Astrocyte (in vitro differentiated cells and primary cell): ENCODE measurements at regions not wholly inside any gene's neighbourhood (a gene's known extent, or its start where the extent isn't known, plus 50 kb on each side); places are given as distances from the start of the nearest gene placed in this dataset.

ENCODE experiments used
- DNase-seq: peaks from one replicate; pipeline ENCODE4 v3.0.0-alpha.2; 2010; ENCODE audit warnings: low read depth
- FAIRE-seq: peaks from 2 replicates; lab custom pipeline; 2011; peaks lifted over from hg19 to GRCh38; lab: Jason Lieb, UNC
- H2AFZ ChIP-seq: 2 replicates; pipeline ENCODE4 v1.6.0; 2012; ENCODE audit warnings: low read depth, low read length, inconsistent platforms
- H3K27ac ChIP-seq: 2 replicates; pipeline ENCODE4 v1.5.1; 2011; ENCODE audit warnings: low read depth, low read length, inconsistent platforms
- H3K27me3 ChIP-seq: 2 replicates; pipeline ENCODE4 v1.6.0; 2011; ENCODE audit warnings: low read length, inconsistent platforms; ENCODE audit not compliant: insufficient read depth
- H3K36me3 ChIP-seq: 2 replicates; pipeline ENCODE4 v1.5.1; 2011; ENCODE audit warnings: low read length, inconsistent platforms; ENCODE audit not compliant: insufficient read depth
- H3K4me1 ChIP-seq: 2 replicates; pipeline ENCODE4 v1.5.1; 2011; ENCODE audit warnings: low read length, inconsistent platforms; ENCODE audit not compliant: insufficient read depth
- H3K4me2 ChIP-seq: 2 replicates; pipeline ENCODE4 v1.6.0; 2012; ENCODE audit warnings: low read length, inconsistent platforms
- H3K4me3 ChIP-seq: 2 replicates; pipeline ENCODE4 v1.5.1; 2011; ENCODE audit warnings: low read depth, mild to moderate bottlenecking, low read length, inconsistent platforms; ENCODE audit not compliant: insufficient read depth
- H3K79me2 ChIP-seq: 2 replicates; pipeline ENCODE4 v1.6.0; 2012; ENCODE audit warnings: mild to moderate bottlenecking, low read length, inconsistent platforms; ENCODE audit not compliant: insufficient read depth
- H3K9ac ChIP-seq: 2 replicates; pipeline ENCODE4 v1.6.0; 2012; ENCODE audit warnings: mild to moderate bottlenecking, low read length, inconsistent platforms
- H3K9me3 ChIP-seq: 2 replicates; pipeline ENCODE4 v1.5.1; 2012; ENCODE audit warnings: low read depth, mild to moderate bottlenecking, low read length, inconsistent platforms; ENCODE audit not compliant: insufficient read depth
- H4K20me1 ChIP-seq: 2 replicates; pipeline ENCODE4 v1.6.0; 2012; ENCODE audit warnings: low read length, inconsistent platforms; ENCODE audit not compliant: insufficient read depth
- H3K27ac Mint-ChIP-seq: one replicate; pipeline ENCODE4 v1.8.0; 2021; ENCODE audit warnings: mild to moderate bottlenecking, mixed read lengths; ENCODE audit not compliant: unreplicated experiment
- H3K27me3 Mint-ChIP-seq: one replicate; pipeline ENCODE4 v1.8.0; 2021; ENCODE audit warnings: low read depth, mixed read lengths; ENCODE audit not compliant: unreplicated experiment
- H3K36me3 Mint-ChIP-seq: one replicate; pipeline ENCODE4 v1.8.0; 2021; ENCODE audit warnings: low read depth, mixed read lengths; ENCODE audit not compliant: unreplicated experiment
- H3K4me1 Mint-ChIP-seq: one replicate; pipeline ENCODE4 v1.8.0; 2021; ENCODE audit warnings: low read depth, mixed read lengths; ENCODE audit not compliant: unreplicated experiment
- H3K4me3 Mint-ChIP-seq: one replicate; pipeline ENCODE4 v1.8.0; 2021; ENCODE audit warnings: mild to moderate bottlenecking, moderate library complexity, mixed read lengths; ENCODE audit not compliant: unreplicated experiment
- H3K9me3 Mint-ChIP-seq: one replicate; pipeline ENCODE4 v1.8.0; 2021; ENCODE audit warnings: mild to moderate bottlenecking, mixed read lengths; ENCODE audit not compliant: unreplicated experiment
- EZH2 ChIP-seq: IDR thresholded peaks from 2 replicates; pipeline ENCODE4 v1.6.1; 2012; ENCODE audit warnings: mild to moderate bottlenecking, low read length, inconsistent platforms; ENCODE audit not compliant: insufficient read depth
- TF ChIP-seq, protein P1 (sequence below): IDR thresholded peaks from 2 replicates; pipeline ENCODE4 v1.5.1; 2011; ENCODE audit warnings: low read depth, mild to moderate bottlenecking, inconsistent platforms, low read length, moderate library complexity; ENCODE audit not compliant: insufficient read depth

- H2AFZ ChIP-seq = no peak overlapping the region
- H3K36me3 Mint-ChIP-seq = no peaks in the 10 kb centered on the region
- no peak overlapping the region for H3K4me3 Mint-ChIP-seq
- H3K4me2 ChIP-seq = no peak overlapping the region
- no peaks in the 10 kb centered on the region for H3K36me3 ChIP-seq
- no peaks in the 10 kb centered on the region for H3K9me3 ChIP-seq
- H3K27me3 Mint-ChIP-seq = peaks cover 67% of the 10 kb centered on the region
- H4K20me1 ChIP-seq = no peaks in the 10 kb centered on the region
- FAIRE-seq (no peak), DNase-seq (no peak)
- H3K9ac ChIP-seq = no peak overlapping the region
- no peaks in the 10 kb centered on the region for H3K27me3 ChIP-seq
- no peaks in the 10 kb centered on the region for H3K9me3 Mint-ChIP-seq
- TF ChIP-seq, protein P1, sequence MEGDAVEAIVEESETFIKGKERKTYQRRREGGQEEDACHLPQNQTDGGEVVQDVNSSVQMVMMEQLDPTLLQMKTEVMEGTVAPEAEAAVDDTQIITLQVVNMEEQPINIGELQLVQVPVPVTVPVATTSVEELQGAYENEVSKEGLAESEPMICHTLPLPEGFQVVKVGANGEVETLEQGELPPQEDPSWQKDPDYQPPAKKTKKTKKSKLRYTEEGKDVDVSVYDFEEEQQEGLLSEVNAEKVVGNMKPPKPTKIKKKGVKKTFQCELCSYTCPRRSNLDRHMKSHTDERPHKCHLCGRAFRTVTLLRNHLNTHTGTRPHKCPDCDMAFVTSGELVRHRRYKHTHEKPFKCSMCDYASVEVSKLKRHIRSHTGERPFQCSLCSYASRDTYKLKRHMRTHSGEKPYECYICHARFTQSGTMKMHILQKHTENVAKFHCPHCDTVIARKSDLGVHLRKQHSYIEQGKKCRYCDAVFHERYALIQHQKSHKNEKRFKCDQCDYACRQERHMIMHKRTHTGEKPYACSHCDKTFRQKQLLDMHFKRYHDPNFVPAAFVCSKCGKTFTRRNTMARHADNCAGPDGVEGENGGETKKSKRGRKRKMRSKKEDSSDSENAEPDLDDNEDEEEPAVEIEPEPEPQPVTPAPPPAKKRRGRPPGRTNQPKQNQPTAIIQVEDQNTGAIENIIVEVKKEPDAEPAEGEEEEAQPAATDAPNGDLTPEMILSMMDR = no peak
- no peak for TF ChIP-seq EZH2
- no peak overlapping the region for H3K4me3 ChIP-seq
- no peak overlapping the region for H3K27ac ChIP-seq
- H3K4me1 Mint-ChIP-seq = no peaks in the 10 kb centered on the region
- no peaks in the 10 kb centered on the region for H3K4me1 ChIP-seq
- H3K79me2 ChIP-seq = no peaks in the 10 kb centered on the region
- H3K27ac Mint-ChIP-seq = no peak overlapping the region
Observed at GRCh38 chr9:135303280-135303647, 176.3 kb upstream of the PPP1R26 start.

GRCh38 chr9:135303865-135304499 is 175.6 kb upstream of the PPP1R26 start:
- Mint-ChIP-seq H3K27ac (no peak overlapping the region), H3K4me1 (no peaks in the 10 kb centered on the region), H3K9me3 (no peaks in the 10 kb centered on the region), H3K27me3 (peaks cover 62% of the 10 kb centered on the region), H3K36me3 (no peaks in the 10 kb centered on the region), H3K4me3 (no peak overlapping the region)
- no peaks in the 10 kb centered on the region for H4K20me1 ChIP-seq
- no peaks in the 10 kb centered on the region for H3K9me3 ChIP-seq
- H3K4me2 ChIP-seq = no peak overlapping the region
- no peaks in the 10 kb centered on the region for H3K27me3 ChIP-seq
- no peak overlapping the region for H3K9ac ChIP-seq
- no peak for DNase-seq
- H3K79me2 ChIP-seq = no peaks in the 10 kb centered on the region
- H3K4me3 ChIP-seq = no peak overlapping the region
- H3K36me3 ChIP-seq = no peaks in the 10 kb centered on the region
- FAIRE-seq = no peak
- H3K27ac ChIP-seq = no peak overlapping the region
- no peaks in the 10 kb centered on the region for H3K4me1 ChIP-seq
- TF ChIP-seq, protein P1 = no peak
- no peak for TF ChIP-seq EZH2
- H2AFZ ChIP-seq = no peak overlapping the region

DNA sequence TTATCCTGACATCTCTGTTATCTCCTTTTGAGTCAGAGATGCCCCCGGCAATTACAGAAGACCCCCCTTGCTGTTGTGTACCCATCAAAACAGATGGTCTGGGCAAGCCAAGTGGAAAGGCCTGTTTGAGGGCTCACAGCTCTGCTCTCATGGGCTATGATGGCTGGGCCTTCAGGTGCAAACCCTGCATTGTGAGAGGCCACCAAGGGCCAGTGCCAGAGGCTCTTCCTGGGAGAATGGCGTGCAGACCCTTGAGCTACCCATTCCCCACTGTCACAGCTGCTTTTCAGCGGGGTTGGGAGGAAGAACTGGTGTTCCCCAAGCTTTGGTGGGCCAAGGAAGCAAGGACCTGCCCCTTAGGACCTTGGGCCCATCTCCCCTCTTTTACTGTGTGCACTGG is 174.7 kb upstream of the PPP1R26 start:
- H2AFZ ChIP-seq = no peak overlapping the region
- H3K4me3 ChIP-seq = no peak overlapping the region
- Mint-ChIP-seq H3K27me3 (peaks cover 58% of the 10 kb centered on the region), H3K27ac (no peak overlapping the region), H3K4me3 (no peak overlapping the region), H3K36me3 (no peaks in the 10 kb centered on the region), H3K4me1 (no peaks in the 10 kb centered on the region), H3K9me3 (no peaks in the 10 kb centered on the region)
- FAIRE-seq (no peak), DNase-seq (no peak)
- H3K79me2 ChIP-seq = no peaks in the 10 kb centered on the region
- no peak overlapping the region for H3K4me2 ChIP-seq
- H3K9ac ChIP-seq = no peak overlapping the region
- no peak overlapping the region for H3K27ac ChIP-seq
- H4K20me1 ChIP-seq = no peaks in the 10 kb centered on the region
- H3K36me3 ChIP-seq = no peaks in the 10 kb centered on the region
- H3K27me3 ChIP-seq = no peaks in the 10 kb centered on the region
- TF ChIP-seq EZH2 = no peak
- TF ChIP-seq, protein P1 = no peak
- peaks cover 4% of the 10 kb centered on the region for H3K9me3 ChIP-seq
- no peaks in the 10 kb centered on the region for H3K4me1 ChIP-seq
